ENCODE measurements at regions not wholly inside any gene's neighbourhood (a gene's known extent, or its start where the extent isn't known, plus 50 kb on each side); places are given as distances from the start of the nearest gene placed in this dataset.

DNA sequence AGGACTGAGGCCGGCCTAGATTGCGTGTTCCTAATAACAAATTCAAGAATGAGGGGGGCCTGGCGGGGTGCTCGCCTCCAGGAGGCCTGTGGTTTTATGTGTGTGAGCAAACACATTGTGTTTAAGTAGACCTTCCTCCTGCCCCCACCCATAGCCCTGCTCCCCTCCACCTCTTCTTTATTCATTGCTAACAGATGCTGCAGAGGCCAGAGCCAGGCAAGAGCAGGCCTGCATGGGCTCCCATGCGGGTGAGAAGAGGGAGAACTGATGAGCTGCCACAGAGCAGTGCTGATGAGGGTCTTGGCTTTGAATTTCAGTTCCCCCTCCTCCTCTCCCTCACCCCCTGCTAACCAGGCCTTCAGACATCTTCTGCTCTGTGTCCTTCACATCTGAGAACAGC is 154.6 kb downstream of the OSR1 start:
- TF ChIP-seq, protein P1, sequence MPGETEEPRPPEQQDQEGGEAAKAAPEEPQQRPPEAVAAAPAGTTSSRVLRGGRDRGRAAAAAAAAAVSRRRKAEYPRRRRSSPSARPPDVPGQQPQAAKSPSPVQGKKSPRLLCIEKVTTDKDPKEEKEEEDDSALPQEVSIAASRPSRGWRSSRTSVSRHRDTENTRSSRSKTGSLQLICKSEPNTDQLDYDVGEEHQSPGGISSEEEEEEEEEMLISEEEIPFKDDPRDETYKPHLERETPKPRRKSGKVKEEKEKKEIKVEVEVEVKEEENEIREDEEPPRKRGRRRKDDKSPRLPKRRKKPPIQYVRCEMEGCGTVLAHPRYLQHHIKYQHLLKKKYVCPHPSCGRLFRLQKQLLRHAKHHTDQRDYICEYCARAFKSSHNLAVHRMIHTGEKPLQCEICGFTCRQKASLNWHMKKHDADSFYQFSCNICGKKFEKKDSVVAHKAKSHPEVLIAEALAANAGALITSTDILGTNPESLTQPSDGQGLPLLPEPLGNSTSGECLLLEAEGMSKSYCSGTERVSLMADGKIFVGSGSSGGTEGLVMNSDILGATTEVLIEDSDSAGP (CRISPR knock-in tag; IDR thresholded peaks at IDR 0.05), result no peak
- no peak for TF ChIP-seq EZH2 (IDR thresholded peaks at IDR 0.05; ENCODE audit: borderline replicate concordance, low read depth, low read length)
- TF ChIP-seq, protein P2, sequence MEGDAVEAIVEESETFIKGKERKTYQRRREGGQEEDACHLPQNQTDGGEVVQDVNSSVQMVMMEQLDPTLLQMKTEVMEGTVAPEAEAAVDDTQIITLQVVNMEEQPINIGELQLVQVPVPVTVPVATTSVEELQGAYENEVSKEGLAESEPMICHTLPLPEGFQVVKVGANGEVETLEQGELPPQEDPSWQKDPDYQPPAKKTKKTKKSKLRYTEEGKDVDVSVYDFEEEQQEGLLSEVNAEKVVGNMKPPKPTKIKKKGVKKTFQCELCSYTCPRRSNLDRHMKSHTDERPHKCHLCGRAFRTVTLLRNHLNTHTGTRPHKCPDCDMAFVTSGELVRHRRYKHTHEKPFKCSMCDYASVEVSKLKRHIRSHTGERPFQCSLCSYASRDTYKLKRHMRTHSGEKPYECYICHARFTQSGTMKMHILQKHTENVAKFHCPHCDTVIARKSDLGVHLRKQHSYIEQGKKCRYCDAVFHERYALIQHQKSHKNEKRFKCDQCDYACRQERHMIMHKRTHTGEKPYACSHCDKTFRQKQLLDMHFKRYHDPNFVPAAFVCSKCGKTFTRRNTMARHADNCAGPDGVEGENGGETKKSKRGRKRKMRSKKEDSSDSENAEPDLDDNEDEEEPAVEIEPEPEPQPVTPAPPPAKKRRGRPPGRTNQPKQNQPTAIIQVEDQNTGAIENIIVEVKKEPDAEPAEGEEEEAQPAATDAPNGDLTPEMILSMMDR (IDR thresholded peaks at IDR 0.05 in 2 of 3, conservative IDR thresholded peaks at IDR 0.05 in 1 of 3; ENCODE audit: insufficient read depth in 2 of 3, low read depth in 1 of 3, low read length in 3 of 3), result no peak
